CD8-positive, alpha-beta memory T cell (primary cell): ENCODE measurements at regions not wholly inside any gene's neighbourhood (a gene's known extent, or its start where the extent isn't known, plus 50 kb on each side); places are given as distances from the start of the nearest gene placed in this dataset.

Experiments used
- CTCF ChIA-PET: fragments of 350-600 bp; sonication (Branson Sonifier 250); formaldehyde crosslinking; loops from one replicate; lab custom pipeline; 2021; ENCODE audit warnings: antibody characterized with exemption; lab: Charles Lee
- POLR2A ChIA-PET: fragments of 350-600 bp; sonication (Branson Sonifier 250); formaldehyde crosslinking; loops from one replicate; lab custom pipeline; 2021; ENCODE audit warnings: antibody characterized with exemption; lab: Charles Lee
- DNase-seq, 5 donors: peaks; one replicate each; pipeline versions ENCODE4 v3.0.0 to v3.0.0-alpha.2; 2020 to 2022; ENCODE audit warnings: mixed read lengths in 1 of 5
- H3K27ac ChIP-seq: one replicate; pipeline ENCODE4 v1.7.0; 2013; ENCODE audit warnings: low read depth, mild to moderate bottlenecking, low read length, moderate library complexity
- H3K27me3 ChIP-seq: 2 replicates; pipeline ENCODE4 v1.7.0; 2013; ENCODE audit warnings: low read length, mild to moderate bottlenecking; ENCODE audit not compliant: insufficient read depth, poor library complexity, severe bottlenecking
- H3K36me3 ChIP-seq: 2 replicates; pipeline ENCODE4 v1.7.0; 2013; ENCODE audit warnings: mild to moderate bottlenecking, low read length, moderate library complexity; ENCODE audit not compliant: insufficient read depth
- H3K4me1 ChIP-seq: 2 replicates; pipeline ENCODE4 v1.7.0; 2013; ENCODE audit warnings: mild to moderate bottlenecking, low read length, moderate library complexity; ENCODE audit not compliant: insufficient read depth
- H3K4me3 ChIP-seq: 2 replicates; pipeline ENCODE4 v1.7.0; 2013; ENCODE audit warnings: mild to moderate bottlenecking, low read length
- H3K9me3 ChIP-seq: 2 replicates; pipeline ENCODE4 v1.7.0; 2013; ENCODE audit warnings: mild to moderate bottlenecking, low read length
- H3K27ac Mint-ChIP-seq, 8 donors: one replicate each; pipeline ENCODE4 v1.8.0; 2020 to 2021; ENCODE audit warnings: mixed read lengths in 8 of 8, mild to moderate bottlenecking in 6 of 8, inconsistent platforms in 3 of 8, moderate library complexity in 3 of 8
- H3K27me3 Mint-ChIP-seq, 2 donors: one replicate each; pipeline ENCODE4 v1.8.0; 2020 to 2021; ENCODE audit warnings: mixed read lengths in 2 of 2, mild to moderate bottlenecking in 1 of 2, moderate library complexity in 1 of 2
- H3K36me3 Mint-ChIP-seq, 3 donors: one replicate each; pipeline ENCODE4 v1.8.0; 2020 to 2021; ENCODE audit warnings: mixed read lengths in 3 of 3, inconsistent platforms in 1 of 3, mild to moderate bottlenecking in 1 of 3
- H3K4me1 Mint-ChIP-seq, 3 donors: one replicate each; pipeline ENCODE4 v1.8.0; 2020 to 2021; ENCODE audit warnings: mixed read lengths in 3 of 3, inconsistent platforms in 1 of 3, mild to moderate bottlenecking in 1 of 3
- H3K4me3 Mint-ChIP-seq, 7 donors: one replicate each; pipeline ENCODE4 v1.8.0; 2020 to 2021; ENCODE audit warnings: mixed read lengths in 7 of 7, mild to moderate bottlenecking in 6 of 7, moderate library complexity in 4 of 7, inconsistent platforms in 2 of 7
- H3K9me3 Mint-ChIP-seq, 5 donors: one replicate each; pipeline ENCODE4 v1.8.0; 2020 to 2022; ENCODE audit warnings: mixed read lengths in 5 of 5, mild to moderate bottlenecking in 3 of 5, moderate library complexity in 2 of 5, inconsistent platforms in 1 of 5

- Histone ChIP-seq H3K4me1 (no peaks in the 10 kb centered on the region), H3K27me3 (no peaks in the 10 kb centered on the region), H3K4me3 (no peak overlapping the region), H3K9me3 (no peaks in the 10 kb centered on the region), H3K36me3 (no peaks in the 10 kb centered on the region), H3K27ac (no peak overlapping the region)
- H3K9me3 Mint-ChIP-seq = peaks cover 2 to 38% (median 6%) of the 10 kb centered on the region in 5 donors
- H3K27me3 Mint-ChIP-seq = no peaks in the 10 kb centered on the region
- H3K4me3 Mint-ChIP-seq = no peak overlapping the region
- no peaks in the 10 kb centered on the region for H3K4me1 Mint-ChIP-seq
- POLR2A ChIA-PET = no interaction called here
- no peak overlapping the region for H3K27ac Mint-ChIP-seq
- CTCF ChIA-PET = no interaction called here
- no peak for DNase-seq
- no peaks in the 10 kb centered on the region for H3K36me3 Mint-ChIP-seq
Observed at GRCh38 chr13:90142251-90142650, 1205.2 kb upstream of the MIR17HG start.

DNA sequence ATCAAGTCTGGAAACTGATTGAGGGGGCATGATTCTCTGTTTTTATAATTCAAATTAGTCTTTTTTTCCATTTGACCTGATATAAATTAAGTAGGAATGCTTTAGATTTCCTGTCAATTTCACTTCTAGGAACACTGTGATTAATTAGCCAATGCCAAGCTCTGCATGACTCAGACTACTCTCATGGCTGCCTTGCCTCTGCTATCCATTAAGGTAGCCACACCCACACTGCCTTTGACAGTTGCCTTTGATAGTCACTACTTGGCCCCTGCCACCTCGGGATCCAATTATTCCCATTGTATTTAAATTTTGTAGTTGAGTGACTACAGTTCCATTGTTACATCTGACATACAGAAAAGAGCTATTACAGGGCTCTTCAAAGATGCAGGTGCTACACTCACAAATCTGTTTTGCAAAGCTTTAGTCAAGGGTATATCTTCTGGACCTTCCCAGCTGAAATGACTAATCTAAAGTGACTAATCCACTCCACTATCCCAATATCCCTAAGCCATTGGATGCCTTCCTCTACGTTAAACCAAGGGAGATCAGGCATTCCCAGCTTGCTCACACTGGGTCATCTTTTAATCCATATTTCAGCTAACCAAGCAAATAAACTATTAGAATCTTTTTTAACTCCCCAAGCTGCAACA is 1193.1 kb upstream of the MIR17HG start:
- Mint-ChIP-seq H3K4me3 (no peak overlapping the region), H3K36me3 (peaks cover 0 to 1% (median 0%) of the 10 kb centered on the region in 3 donors), H3K27ac (no peak overlapping the region), H3K9me3 (peaks cover 4 to 16% (median 10%) of the 10 kb centered on the region in 5 donors), H3K27me3 (no peaks in the 10 kb centered on the region), H3K4me1 (no peaks in the 10 kb centered on the region)
- no peak overlapping the region for H3K4me3 ChIP-seq
- H3K4me1 ChIP-seq = no peaks in the 10 kb centered on the region
- no peaks in the 10 kb centered on the region for H3K36me3 ChIP-seq
- POLR2A ChIA-PET = no interaction called here
- H3K27me3 ChIP-seq = no peaks in the 10 kb centered on the region
- no peak overlapping the region for H3K27ac ChIP-seq
- DNase-seq = no peak
- no peaks in the 10 kb centered on the region for H3K9me3 ChIP-seq
- CTCF ChIA-PET = no interaction called here

GRCh38 chr13:90156390-90156789 is 1191.1 kb upstream of the MIR17HG start:
- no peak overlapping the region for H3K4me3 Mint-ChIP-seq
- H3K36me3 Mint-ChIP-seq = peaks cover 0 to 1% (median 0%) of the 10 kb centered on the region in 3 donors
- no peaks in the 10 kb centered on the region for H3K9me3 ChIP-seq
- H3K36me3 ChIP-seq = no peaks in the 10 kb centered on the region
- no peaks in the 10 kb centered on the region for H3K27me3 ChIP-seq
- POLR2A ChIA-PET = no interaction called here
- peaks cover 4 to 20% (median 14%) of the 10 kb centered on the region in 5 donors for H3K9me3 Mint-ChIP-seq
- no peaks in the 10 kb centered on the region for H3K4me1 Mint-ChIP-seq
- no peak overlapping the region for H3K27ac Mint-ChIP-seq
- H3K27ac ChIP-seq = no peak overlapping the region
- CTCF ChIA-PET = no interaction called here
- no peak for DNase-seq
- no peaks in the 10 kb centered on the region for H3K4me1 ChIP-seq
- no peak overlapping the region for H3K4me3 ChIP-seq
- no peaks in the 10 kb centered on the region for H3K27me3 Mint-ChIP-seq

DNA sequence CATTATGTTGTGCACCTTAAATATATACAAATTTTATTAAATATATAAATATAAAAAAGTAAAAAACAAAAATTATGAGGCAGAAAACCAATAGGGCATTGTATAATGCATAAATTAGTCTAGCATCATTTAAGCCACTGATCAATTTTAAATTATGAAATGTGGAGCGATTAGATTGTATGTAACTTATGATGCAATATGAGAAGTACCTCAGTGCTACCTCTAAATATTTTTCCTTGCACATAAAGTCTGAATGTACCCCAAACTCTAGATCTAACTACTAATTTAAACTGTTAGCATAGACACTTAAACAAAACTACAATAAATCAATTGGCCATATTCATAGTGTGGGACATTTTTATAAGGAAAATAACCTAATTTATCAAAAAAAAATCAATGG is 1178.5 kb upstream of the MIR17HG start:
- Mint-ChIP-seq H3K4me3 (no peak overlapping the region), H3K4me1 (no peaks in the 10 kb centered on the region), H3K27me3 (no peaks in the 10 kb centered on the region), H3K9me3 (peaks cover 2 to 32% (median 7%) of the 10 kb centered on the region in 5 donors), H3K36me3 (no peaks in the 10 kb centered on the region), H3K27ac (no peak overlapping the region)
- Histone ChIP-seq H3K9me3 (no peaks in the 10 kb centered on the region), H3K27me3 (no peaks in the 10 kb centered on the region), H3K36me3 (no peaks in the 10 kb centered on the region), H3K4me3 (no peak overlapping the region), H3K4me1 (no peaks in the 10 kb centered on the region), H3K27ac (no peak overlapping the region)
- POLR2A ChIA-PET = no interaction called here
- CTCF ChIA-PET = no interaction called here
- no peak for DNase-seq

GRCh38 chr13:90170208-90170607 is 1177.3 kb upstream of the MIR17HG start:
- DNase-seq = no peak
- H3K27ac ChIP-seq = no peak overlapping the region
- no peak overlapping the region for H3K4me3 ChIP-seq
- Mint-ChIP-seq H3K27ac (no peak overlapping the region), H3K27me3 (no peaks in the 10 kb centered on the region), H3K4me3 (no peak overlapping the region), H3K9me3 (peaks cover 2 to 31% (median 7%) of the 10 kb centered on the region in 5 donors), H3K4me1 (no peaks in the 10 kb centered on the region), H3K36me3 (no peaks in the 10 kb centered on the region)
- H3K9me3 ChIP-seq = no peaks in the 10 kb centered on the region
- no peaks in the 10 kb centered on the region for H3K4me1 ChIP-seq
- ChIA-PET POLR2A (no interaction called here), CTCF (no interaction called here)
- no peaks in the 10 kb centered on the region for H3K27me3 ChIP-seq
- no peaks in the 10 kb centered on the region for H3K36me3 ChIP-seq

- Histone ChIP-seq H3K36me3 (no peaks in the 10 kb centered on the region), H3K4me1 (no peaks in the 10 kb centered on the region), H3K9me3 (no peaks in the 10 kb centered on the region), H3K4me3 (no peak overlapping the region), H3K27ac (no peak overlapping the region), H3K27me3 (no peaks in the 10 kb centered on the region)
- peaks cover 0 to 31% (median 7%) of the 10 kb centered on the region in 5 donors for H3K9me3 Mint-ChIP-seq
- ChIA-PET POLR2A (no interaction called here), CTCF (no interaction called here)
- H3K4me1 Mint-ChIP-seq = no peaks in the 10 kb centered on the region
- H3K27ac Mint-ChIP-seq = no peak overlapping the region
- no peaks in the 10 kb centered on the region for H3K27me3 Mint-ChIP-seq
- H3K4me3 Mint-ChIP-seq = no peak overlapping the region
- DNase-seq = no peak
- H3K36me3 Mint-ChIP-seq = no peaks in the 10 kb centered on the region
Observed at GRCh38 chr13:90171649-90172048, 1175.8 kb upstream of the MIR17HG start.

DNA sequence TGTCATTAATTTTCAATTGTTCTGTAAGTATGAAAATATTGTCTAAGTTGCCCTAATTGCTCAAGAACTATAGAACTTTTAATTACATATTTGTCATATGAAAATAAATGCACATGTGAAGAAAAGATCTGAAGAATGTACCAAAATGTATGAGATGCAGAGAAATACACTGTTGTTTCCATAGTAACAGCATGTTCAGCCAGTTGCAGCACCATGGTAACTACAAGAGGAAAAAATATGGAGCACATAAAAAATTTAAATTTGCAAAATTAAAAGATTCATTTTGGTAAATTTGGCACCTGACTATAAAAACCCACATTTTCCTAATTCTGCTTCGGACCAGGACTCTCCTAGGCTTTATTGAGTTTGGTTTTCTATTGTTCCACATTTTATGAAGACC is 1170.0 kb upstream of the MIR17HG start:
- no peaks in the 10 kb centered on the region for H3K36me3 Mint-ChIP-seq
- Histone ChIP-seq H3K27me3 (no peaks in the 10 kb centered on the region), H3K4me1 (no peaks in the 10 kb centered on the region), H3K27ac (no peak overlapping the region), H3K36me3 (no peaks in the 10 kb centered on the region), H3K9me3 (no peaks in the 10 kb centered on the region), H3K4me3 (no peak overlapping the region)
- H3K27me3 Mint-ChIP-seq = no peaks in the 10 kb centered on the region
- H3K4me3 Mint-ChIP-seq = no peak overlapping the region
- no peaks in the 10 kb centered on the region for H3K4me1 Mint-ChIP-seq
- no peak overlapping the region for H3K27ac Mint-ChIP-seq
- peaks cover 0 to 12% (median 7%) of the 10 kb centered on the region in 5 donors for H3K9me3 Mint-ChIP-seq
- CTCF ChIA-PET = no interaction called here
- POLR2A ChIA-PET = no interaction called here
- DNase-seq = no peak

GRCh38 chr13:90184355-90184754 is 1163.1 kb upstream of the MIR17HG start:
- H3K4me3 ChIP-seq = no peak overlapping the region
- H3K27me3 Mint-ChIP-seq = no peaks in the 10 kb centered on the region
- no peaks in the 10 kb centered on the region for H3K36me3 ChIP-seq
- no peak overlapping the region for H3K27ac Mint-ChIP-seq
- no peaks in the 10 kb centered on the region for H3K4me1 Mint-ChIP-seq
- H3K36me3 Mint-ChIP-seq = no peaks in the 10 kb centered on the region
- H3K4me1 ChIP-seq = no peaks in the 10 kb centered on the region
- no peak for DNase-seq
- H3K4me3 Mint-ChIP-seq = no peak overlapping the region
- H3K27me3 ChIP-seq = no peaks in the 10 kb centered on the region
- ChIA-PET POLR2A (no interaction called here), CTCF (no interaction called here)
- no peak overlapping the region for H3K27ac ChIP-seq
- peaks cover 2 to 19% (median 11%) of the 10 kb centered on the region in 5 donors for H3K9me3 Mint-ChIP-seq
- no peaks in the 10 kb centered on the region for H3K9me3 ChIP-seq
